AG04450 (cell line): ENCODE measurements at regions not wholly inside any gene's neighbourhood (a gene's known extent, or its start where the extent isn't known, plus 50 kb on each side); places are given as distances from the start of the nearest gene placed in this dataset.
"Not testable (repeated sequence)": the region's sequence is repeated elsewhere in the genome, so short reads cannot be mapped to it uniquely, and the experiment has no call there.

ENCODE experiments used
- CTCF ChIA-PET: fragments of 300-600, 350-600 bp; formaldehyde crosslinking; extraction: SDS; loops from one replicate; lab custom pipeline; 2022; ENCODE audit warnings: antibody characterized with exemption, inconsistent platforms; lab: Charles Lee
- POLR2A ChIA-PET: fragments of 350-600 bp; formaldehyde crosslinking; extraction: SDS; loops from one replicate; lab custom pipeline; 2021; ENCODE audit warnings: antibody characterized with exemption, inconsistent platforms; lab: Yijun Ruan, JAX
- DNase-seq: peaks from one replicate; pipeline ENCODE4 v3.0.0-alpha.2; 2011; ENCODE audit warnings: low read depth, low spot score
- H3K27ac ChIP-seq: one replicate; pipeline ENCODE4 v1.5.1; 2012; ENCODE audit warnings: low read depth, low read length, control low read depth
- H3K27me3 ChIP-seq: one replicate; pipeline ENCODE4 v1.6.0; 2012; ENCODE audit warnings: low read length; ENCODE audit not compliant: control insufficient read depth, insufficient read depth
- H3K4me3 ChIP-seq: 2 replicates; pipeline ENCODE4 v1.5.1; 2011; ENCODE audit warnings: mild to moderate bottlenecking, low read depth, low read length, control low read depth
- H3K9me3 ChIP-seq: 2 replicates; pipeline ENCODE4 v1.5.1; 2012; ENCODE audit warnings: low read length; ENCODE audit not compliant: control insufficient read depth, insufficient read depth
- TF ChIP-seq, protein P1 (sequence below): IDR thresholded peaks from 2 replicates; pipeline ENCODE4 v1.5.1; 2011; ENCODE audit warnings: low read depth, low read length, control low read depth, inconsistent platforms

DNA sequence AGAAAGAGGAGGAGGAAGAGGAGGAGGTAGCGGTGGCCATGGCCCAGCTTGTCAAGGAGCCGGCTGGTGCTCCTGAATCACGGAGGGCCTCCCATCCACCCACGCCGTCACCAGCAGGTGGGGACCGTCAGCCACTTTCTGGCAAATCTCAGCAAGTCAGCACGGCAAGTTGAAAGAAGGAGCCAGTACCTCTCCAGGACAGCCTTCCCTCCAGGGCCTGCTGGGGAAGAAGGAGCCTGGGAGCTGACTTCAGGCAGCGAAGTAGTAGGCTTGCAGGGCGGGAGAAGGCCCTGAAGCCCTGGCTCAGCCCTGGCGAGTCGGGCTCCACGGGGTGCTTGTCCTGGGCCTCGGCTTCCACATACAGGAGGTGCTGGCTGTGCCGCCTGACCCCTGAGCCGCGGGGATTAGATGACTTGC, 99.2 kb upstream of the TRPM1 start:
- Histone ChIP-seq H3K27ac (no peak overlapping the region), H3K4me3 (no peak overlapping the region), H3K9me3 (no peaks in the 10 kb centered on the region), H3K27me3 (peaks cover 13% of the 10 kb centered on the region)
- TF ChIP-seq, protein P1, sequence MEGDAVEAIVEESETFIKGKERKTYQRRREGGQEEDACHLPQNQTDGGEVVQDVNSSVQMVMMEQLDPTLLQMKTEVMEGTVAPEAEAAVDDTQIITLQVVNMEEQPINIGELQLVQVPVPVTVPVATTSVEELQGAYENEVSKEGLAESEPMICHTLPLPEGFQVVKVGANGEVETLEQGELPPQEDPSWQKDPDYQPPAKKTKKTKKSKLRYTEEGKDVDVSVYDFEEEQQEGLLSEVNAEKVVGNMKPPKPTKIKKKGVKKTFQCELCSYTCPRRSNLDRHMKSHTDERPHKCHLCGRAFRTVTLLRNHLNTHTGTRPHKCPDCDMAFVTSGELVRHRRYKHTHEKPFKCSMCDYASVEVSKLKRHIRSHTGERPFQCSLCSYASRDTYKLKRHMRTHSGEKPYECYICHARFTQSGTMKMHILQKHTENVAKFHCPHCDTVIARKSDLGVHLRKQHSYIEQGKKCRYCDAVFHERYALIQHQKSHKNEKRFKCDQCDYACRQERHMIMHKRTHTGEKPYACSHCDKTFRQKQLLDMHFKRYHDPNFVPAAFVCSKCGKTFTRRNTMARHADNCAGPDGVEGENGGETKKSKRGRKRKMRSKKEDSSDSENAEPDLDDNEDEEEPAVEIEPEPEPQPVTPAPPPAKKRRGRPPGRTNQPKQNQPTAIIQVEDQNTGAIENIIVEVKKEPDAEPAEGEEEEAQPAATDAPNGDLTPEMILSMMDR, result peak; percentile 42; the same call in 1 of the 2 replicates
- ChIA-PET CTCF (interaction anchor here (0.6 to 4.2 kb wide), 7 partner anchors 22 to 295 kb away, joined by 3 to 49 read pairs (median 4); no protein-coding TSS in a partner anchor), POLR2A (interaction anchor here (0.7 kb wide), 1 partner anchor 40 kb away, joined by 3 read pairs; no protein-coding TSS in a partner anchor)
- DNase-seq, result peak; percentile 15

DNA sequence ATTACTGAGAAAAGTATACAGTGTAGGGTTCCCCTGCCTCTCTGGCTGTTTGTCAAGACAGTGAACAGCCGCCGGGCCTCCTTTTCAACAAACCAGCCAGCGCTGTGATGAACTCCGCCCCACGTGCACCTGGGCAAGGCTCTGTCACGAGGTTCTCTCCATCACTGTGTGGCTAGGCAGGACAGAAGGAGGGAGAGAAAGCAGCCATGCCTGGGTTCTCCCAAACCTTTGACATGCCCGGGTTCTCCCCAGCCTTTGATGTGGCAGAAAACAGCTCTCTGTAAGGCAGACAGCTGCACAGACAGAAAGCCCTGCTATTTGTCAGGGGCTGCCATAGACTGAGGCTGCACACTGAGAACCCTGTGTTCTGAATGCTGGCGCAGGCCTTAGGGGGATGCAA, 101.4 kb upstream of the TRPM1 start:
- H3K4me3 ChIP-seq, result no peak overlapping the region
- DNase-seq, result no peak
- POLR2A ChIA-PET, result no interaction called here
- peaks cover 15% of the 10 kb centered on the region for H3K27me3 ChIP-seq
- CTCF ChIA-PET, result interaction anchor here (4.2 kb wide), 1 partner anchor 287 kb away, joined by 49 read pairs; no protein-coding TSS in a partner anchor
- TF ChIP-seq, protein P1, result no peak
- no peaks in the 10 kb centered on the region for H3K9me3 ChIP-seq
- H3K27ac ChIP-seq, result no peak overlapping the region

DNA sequence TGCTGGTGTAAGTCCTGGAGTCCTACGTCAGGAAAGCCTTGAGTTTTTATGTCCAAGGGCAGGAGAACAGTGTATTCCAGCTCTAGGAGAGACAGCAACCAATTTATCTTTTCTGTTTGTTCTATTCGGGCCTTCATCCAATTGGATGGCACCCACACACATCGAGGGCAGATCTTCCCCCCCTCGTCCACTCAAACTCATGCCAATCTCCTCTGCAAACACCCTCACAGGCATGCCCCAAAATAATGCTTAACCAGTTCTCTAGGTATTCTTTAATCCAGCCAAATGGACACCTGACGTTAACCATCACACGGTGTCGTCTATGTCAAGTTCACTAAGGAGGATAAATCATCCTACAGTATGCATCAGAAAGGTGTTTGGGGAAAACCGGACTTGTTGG, 102.5 kb upstream of the TRPM1 start:
- no peak overlapping the region for H3K4me3 ChIP-seq
- peaks cover 15% of the 10 kb centered on the region for H3K27me3 ChIP-seq
- CTCF ChIA-PET, result no interaction called here
- H3K27ac ChIP-seq, result no peak overlapping the region
- TF ChIP-seq, protein P1, result no peak
- POLR2A ChIA-PET, result no interaction called here
- H3K9me3 ChIP-seq, result no peaks in the 10 kb centered on the region
- DNase-seq, result no peak

DNA sequence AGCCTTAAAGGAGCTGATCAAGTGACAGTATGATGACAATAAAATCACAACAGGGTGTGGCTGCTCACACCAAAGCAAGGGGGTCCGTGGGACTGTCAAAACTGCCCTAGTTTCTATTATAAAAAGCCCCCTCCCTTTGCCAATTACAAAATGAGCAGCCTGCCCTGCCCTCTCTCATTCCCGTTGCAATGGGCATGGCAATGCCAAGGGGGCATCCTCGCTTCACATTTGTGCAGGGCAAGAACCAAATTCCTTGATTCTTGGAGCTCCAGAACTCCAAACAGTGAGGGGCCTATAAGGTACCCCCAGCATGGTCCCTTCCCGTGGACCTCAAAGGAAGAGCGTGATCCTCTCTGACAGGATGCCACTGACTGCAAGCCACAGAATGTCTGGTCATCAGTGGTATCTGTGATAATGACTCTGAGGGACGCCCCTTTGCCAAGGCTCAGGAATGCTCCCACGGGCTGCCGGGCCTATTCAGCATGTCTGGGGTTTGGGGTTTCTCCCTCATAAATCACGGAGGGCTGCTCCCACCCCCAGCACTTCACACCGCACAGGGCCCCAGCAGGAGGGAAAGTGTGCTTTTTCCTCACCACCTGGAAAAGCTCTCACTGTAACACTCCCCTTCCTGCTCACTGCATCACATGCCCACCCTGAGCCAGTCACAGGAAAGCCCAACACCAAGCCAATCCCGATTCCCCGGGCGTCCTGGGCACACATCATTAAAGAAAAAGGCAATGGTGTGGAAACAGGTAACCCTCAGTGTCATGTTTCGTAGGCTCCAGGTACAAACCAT, 105.1 kb upstream of the TRPM1 start:
- H3K9me3 ChIP-seq, result no peaks in the 10 kb centered on the region; the same call in 1 of the 2 replicates
- ChIA-PET POLR2A (no interaction called here), CTCF (interaction anchor here (0.6 to 2.0 kb wide), 3 partner anchors 70 to 284 kb away, joined by 5 to 17 read pairs (median 6); no protein-coding TSS in a partner anchor)
- no peak overlapping the region for H3K27ac ChIP-seq
- no peak for DNase-seq
- no peak overlapping the region for H3K4me3 ChIP-seq
- peaks cover 16% of the 10 kb centered on the region for H3K27me3 ChIP-seq
- TF ChIP-seq, protein P1, result no peak

DNA sequence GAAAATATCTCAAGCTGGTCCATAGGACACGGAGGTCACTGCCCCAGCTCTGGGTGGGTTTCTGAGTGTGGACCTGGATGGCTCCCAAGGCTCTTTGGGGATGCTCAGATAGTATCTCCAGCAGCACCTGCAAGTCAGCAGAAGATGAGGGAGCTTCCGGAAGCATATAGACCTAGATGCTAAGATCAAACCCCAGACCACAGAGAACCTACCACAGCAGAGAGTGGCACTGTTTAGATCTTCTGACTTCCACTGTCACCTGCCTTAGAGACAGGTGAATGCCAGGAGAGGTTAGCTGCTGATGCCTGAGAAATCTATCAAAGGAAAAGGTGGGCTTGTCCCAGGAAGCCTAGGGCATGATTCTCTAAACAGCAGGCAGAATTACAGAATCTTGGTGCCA, 105.7 kb upstream of the TRPM1 start:
- no peak for DNase-seq
- Histone ChIP-seq H3K4me3 (no peak overlapping the region), H3K9me3 (no peaks in the 10 kb centered on the region; the same call in 1 of the 2 replicates), H3K27me3 (peaks cover 17% of the 10 kb centered on the region), H3K27ac (no peak overlapping the region)
- ChIA-PET CTCF (interaction anchor here (0.6 to 2.0 kb wide), 2 partner anchors 70 to 281 kb away, joined by 6 to 17 read pairs; no protein-coding TSS in a partner anchor), POLR2A (no interaction called here)
- TF ChIP-seq, protein P1, result no peak

DNA sequence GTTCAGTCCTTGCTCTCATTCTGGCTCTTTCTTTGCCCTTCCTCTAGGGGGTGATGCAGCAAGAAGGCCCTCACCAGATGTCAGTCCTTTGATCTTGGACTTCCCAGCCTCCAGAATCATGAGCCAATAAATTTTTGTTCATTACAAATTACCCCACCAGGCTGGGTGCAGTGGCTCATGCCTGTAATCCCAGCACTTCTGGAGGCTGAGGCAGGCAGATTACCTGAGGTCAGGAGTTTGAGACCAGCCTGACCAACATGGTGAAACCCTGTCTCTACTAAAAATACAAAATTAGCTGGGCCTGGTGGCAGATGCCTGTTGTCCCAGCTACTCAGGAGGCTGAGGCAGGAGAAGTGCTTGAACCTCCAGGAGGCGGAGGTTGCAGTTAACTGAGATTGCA, 106.3 kb upstream of the TRPM1 start:
- POLR2A ChIA-PET, H3K4me3 ChIP-seq, CTCF ChIA-PET, DNase-seq, H3K9me3 ChIP-seq, H3K27ac ChIP-seq: not testable (repeated sequence)
- H3K27me3 ChIP-seq, result peaks cover 19% of the 10 kb centered on the region
